B cell (primary cell): ENCODE measurements at regions not wholly inside any gene's neighbourhood (a gene's known extent, or its start where the extent isn't known, plus 50 kb on each side); places are given as distances from the start of the nearest gene placed in this dataset.

Experiments used
- ATAC-seq: fragments of 200-7000 bp; cut with Tn5 transposase; one replicate; pipeline ENCODE4 v1.10.0; 2021; ENCODE audit warnings: low read depth, mild to moderate bottlenecking, moderate number of reproducible peaks, moderate library complexity
- CTCF ChIA-PET: fragments of 350-600 bp; sonication (Branson Sonifier 250); formaldehyde crosslinking; loops from one replicate; lab custom pipeline; 2021; ENCODE audit warnings: antibody characterized with exemption, inconsistent platforms; lab: Charles Lee
- POLR2A ChIA-PET: fragments of 350-600 bp; sonication (Branson Sonifier 250); formaldehyde crosslinking; loops from one replicate; lab custom pipeline; 2021; ENCODE audit warnings: antibody characterized with exemption; lab: Charles Lee
- DNase-seq: peaks from one replicate; pipeline ENCODE4 v3.0.0; 2013
- H2AFZ ChIP-seq: 2 replicates; pipeline ENCODE4 v1.6.1; 2012; ENCODE audit warnings: mild to moderate bottlenecking, low read depth, low read length; ENCODE audit not compliant: insufficient read depth, poor library complexity, severe bottlenecking
- H3K27ac ChIP-seq, 2 donors: 1 replicate in 1 of 2; 2 replicates in 1 of 2; pipeline ENCODE4 v1.5.1; 2012 to 2013; ENCODE audit warnings: low read length in 2 of 2, mild to moderate bottlenecking in 2 of 2, moderate library complexity in 1 of 2
- H3K27me3 ChIP-seq, 4 experiments: fragments of 200-600 bp in 1 of 4; sonication (generic) in 1 of 4; replicated peaks in 1 of 4; 1 replicate in 2 of 4; 2 replicates in 2 of 4; pipeline versions ENCODE4 v1.6.1 to v1.7.0; 2013 to 2016; ENCODE audit warnings: low read length in 3 of 4, mild to moderate bottlenecking in 2 of 4, mixed read lengths in 1 of 4, moderate library complexity in 1 of 4; ENCODE audit not compliant: insufficient read depth in 4 of 4, control insufficient read depth in 3 of 4; ENCODE audit errors: control extremely low read depth in 1 of 4
- H3K36me3 ChIP-seq, 2 experiments: replicated peaks in 1 of 2; 1 replicate in 1 of 2; 2 replicates in 1 of 2; pipeline versions ENCODE4 v1.6.1 to v1.7.1; 2013; ENCODE audit warnings: low read length in 1 of 2; ENCODE audit not compliant: insufficient read depth in 2 of 2, control insufficient read depth in 1 of 2; ENCODE audit errors: control extremely low read depth in 1 of 2, extremely low read depth in 1 of 2
- H3K4me1 ChIP-seq, 2 donors: fragments of 200-600 bp in 1 of 2; sonication (generic) in 1 of 2; 1 replicate in 1 of 2; 2 replicates in 1 of 2; pipeline versions ENCODE4 v1.5.1 to v1.6.1; 2013 to 2017; ENCODE audit warnings: low read length in 2 of 2; ENCODE audit not compliant: control insufficient read depth in 2 of 2, insufficient read depth in 2 of 2
- H3K4me2 ChIP-seq: replicated peaks from 2 replicates; pipeline ENCODE3; 2012; ENCODE audit warnings: mild to moderate bottlenecking, low read depth, low read length; ENCODE audit not compliant: poor library complexity, severe bottlenecking
- H3K4me3 ChIP-seq, 5 experiments: fragments of 200-600 bp in 1 of 5; sonication (generic) in 1 of 5; 1 replicate in 3 of 5; 2 replicates in 2 of 5; pipeline versions ENCODE4 v1.5.1 to v1.7.0; 2011 to 2016; ENCODE audit warnings: low read length in 4 of 5, mild to moderate bottlenecking in 4 of 5, low read depth in 2 of 5, control low read depth in 1 of 5, moderate library complexity in 1 of 5; ENCODE audit not compliant: insufficient read depth in 1 of 5; ENCODE audit errors: control extremely low read depth in 1 of 5, extremely low read depth in 1 of 5
- H3K79me2 ChIP-seq: fragments of 200-600 bp; sonication (generic); one replicate; pipeline ENCODE4 v1.6.0; 2016; ENCODE audit warnings: low read length; ENCODE audit not compliant: control insufficient read depth, insufficient read depth
- H3K9ac ChIP-seq: fragments of 200-600 bp; sonication (generic); 2 replicates; pipeline ENCODE4 v1.6.1; 2017; ENCODE audit warnings: mild to moderate bottlenecking, low read length, moderate library complexity
- H3K9me3 ChIP-seq, 3 donors: one replicate each; pipeline versions ENCODE4 v1.6.1 to v1.7.1; 2013; ENCODE audit warnings: low read length in 2 of 3; ENCODE audit not compliant: control insufficient read depth in 2 of 3, insufficient read depth in 1 of 3; ENCODE audit errors: control extremely low read depth in 1 of 3
- H4K20me1 ChIP-seq: 2 replicates; pipeline ENCODE4 v1.6.0; 2012; ENCODE audit warnings: mild to moderate bottlenecking, low read length; ENCODE audit not compliant: insufficient read depth, control insufficient read depth, poor library complexity, severe bottlenecking
- H3K27ac Mint-ChIP-seq: one replicate; pipeline ENCODE4 v1.8.0; 2021; ENCODE audit warnings: mixed read lengths
- H3K27me3 Mint-ChIP-seq: one replicate; pipeline ENCODE4 v1.8.0; 2021; ENCODE audit warnings: mixed read lengths
- H3K4me1 Mint-ChIP-seq: one replicate; pipeline ENCODE4 v1.8.0; 2021; ENCODE audit warnings: mixed read lengths
- H3K4me3 Mint-ChIP-seq: one replicate; pipeline ENCODE4 v1.8.0; 2021; ENCODE audit warnings: mixed read lengths
- H3K9me3 Mint-ChIP-seq: one replicate; pipeline ENCODE4 v1.8.0; 2022; ENCODE audit warnings: mixed read lengths; ENCODE audit not compliant: insufficient read depth
- CTCF ChIP-seq: fragments of 200-600 bp; IDR thresholded peaks from one replicate; pipeline ENCODE4 v1.8.0; 2022; ENCODE audit warnings: antibody characterized with exemption, mild to moderate bottlenecking
- EZH2 ChIP-seq: IDR thresholded peaks from 2 replicates; pipeline ENCODE4 v1.6.1; 2012; ENCODE audit warnings: borderline replicate concordance, low read depth, mild to moderate bottlenecking, moderate library complexity, low read length; ENCODE audit not compliant: insufficient read depth, poor library complexity, severe bottlenecking
- WGBS: methylation state at CpG from one replicate; pipeline ENCODE4 v1.1.5; 2013; ENCODE audit warnings: missing lambda C conversion rate; ENCODE audit not compliant: insufficient coverage; 5-methylcytosine and 5-hydroxymethylcytosine counted together
- intact Hi-C: fragments of 100-400 bp; cut with micrococcal nuclease; formaldehyde crosslinking; loops from one replicate; pipeline ENCODE4 v1.10.0; 2022

- no peak overlapping the region for H3K9ac ChIP-seq
- no peak overlapping the region for H3K4me2 ChIP-seq
- DNase-seq (no peak), ATAC-seq (no peak)
- no peaks in the 10 kb centered on the region for H3K27me3 ChIP-seq
- H4K20me1 ChIP-seq, result no peaks in the 10 kb centered on the region
- H3K9me3 Mint-ChIP-seq, result no peaks in the 10 kb centered on the region
- intact Hi-C loops, result no loop called here
- H3K36me3 ChIP-seq, result no peaks in the 10 kb centered on the region
- no peaks in the 10 kb centered on the region for H3K79me2 ChIP-seq
- WGBS, result no CpG with 5 or more reads among the region's 4 CpGs
- H3K4me1 Mint-ChIP-seq, result no peaks in the 10 kb centered on the region
- no peak overlapping the region for H2AFZ ChIP-seq
- H3K27ac Mint-ChIP-seq, result no peak overlapping the region
- no peak overlapping the region for H3K27ac ChIP-seq
- no peaks in the 10 kb centered on the region for H3K27me3 Mint-ChIP-seq
- H3K4me3 Mint-ChIP-seq, result no peak overlapping the region
- ChIA-PET CTCF (no interaction called here), POLR2A (no interaction called here)
- no peak overlapping the region for H3K4me3 ChIP-seq
- peaks cover 0 to 3% (median 0%) of the 10 kb centered on the region in 3 donors for H3K9me3 ChIP-seq
- peaks cover 0 to 6% of the 10 kb centered on the region in 2 donors for H3K4me1 ChIP-seq
- TF ChIP-seq EZH2, result no peak
- no peak for TF ChIP-seq CTCF
Measured at GRCh38 chr5:158283397-158283796, 424.5 kb upstream of the CLINT1 start.

GRCh38 chr5:158278216-158278925, 419.4 kb upstream of the CLINT1 start:
- H3K27me3 Mint-ChIP-seq, result peaks cover 10% of the 10 kb centered on the region
- TF ChIP-seq EZH2, result no peak
- TF ChIP-seq CTCF, result no peak
- DNase-seq (no peak), ATAC-seq (no peak)
- Histone ChIP-seq H3K9ac (no peak overlapping the region), H3K79me2 (no peaks in the 10 kb centered on the region), H2AFZ (no peak overlapping the region), H3K27ac (no peak overlapping the region), H3K27me3 (no peaks in the 10 kb centered on the region), H3K4me2 (no peak overlapping the region), H3K9me3 (no peaks in the 10 kb centered on the region), H4K20me1 (no peaks in the 10 kb centered on the region), H3K4me3 (no peak overlapping the region), H3K4me1 (peaks cover 0 to 6% of the 10 kb centered on the region in 2 donors), H3K36me3 (no peaks in the 10 kb centered on the region)
- H3K9me3 Mint-ChIP-seq, result no peaks in the 10 kb centered on the region
- ChIA-PET POLR2A (no interaction called here), CTCF (no interaction called here)
- H3K27ac Mint-ChIP-seq, result no peak overlapping the region
- intact Hi-C loops, result no loop called here
- no peak overlapping the region for H3K4me3 Mint-ChIP-seq
- no peaks in the 10 kb centered on the region for H3K4me1 Mint-ChIP-seq
- WGBS, result 100% methylated on average over 2 of the region's 4 CpGs
